DMS153 treated with DMSO at 0.1 percent for 48 hours (cell line): ENCODE measurements at regions not wholly inside any gene's neighbourhood (a gene's known extent, or its start where the extent isn't known, plus 50 kb on each side); places are given as distances from the start of the nearest gene placed in this dataset.
A peak's percentile ranks its signal among the peaks of the same experiment; 100 is the strongest.

Experiments used
- DNase-seq: peaks from one replicate; lab custom pipeline; 2025; ENCODE audit not compliant: unreplicated experiment; lab: John Stamatoyannopoulos, UW

DNA sequence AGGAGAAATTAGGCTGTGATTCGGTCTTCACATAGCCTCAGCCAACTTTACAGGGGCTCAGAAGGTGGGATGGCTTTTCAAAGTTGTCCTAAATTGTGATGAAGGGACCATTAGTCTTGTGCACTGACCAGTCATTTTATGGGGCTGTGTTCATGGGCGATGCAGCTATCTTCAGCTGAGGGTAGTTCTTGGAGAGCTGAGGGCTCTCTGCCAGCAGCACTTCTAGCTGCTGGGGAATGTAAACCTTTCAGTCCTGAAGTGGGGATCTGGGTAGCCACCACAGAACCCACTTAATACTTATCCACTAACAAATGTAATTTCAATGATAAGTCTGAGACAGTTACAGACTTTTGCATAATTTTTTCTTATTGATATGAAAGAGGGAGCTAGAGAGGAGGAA lies 270.6 kb downstream of the AEBP2 start:
- no peak for DNase-seq

DNA sequence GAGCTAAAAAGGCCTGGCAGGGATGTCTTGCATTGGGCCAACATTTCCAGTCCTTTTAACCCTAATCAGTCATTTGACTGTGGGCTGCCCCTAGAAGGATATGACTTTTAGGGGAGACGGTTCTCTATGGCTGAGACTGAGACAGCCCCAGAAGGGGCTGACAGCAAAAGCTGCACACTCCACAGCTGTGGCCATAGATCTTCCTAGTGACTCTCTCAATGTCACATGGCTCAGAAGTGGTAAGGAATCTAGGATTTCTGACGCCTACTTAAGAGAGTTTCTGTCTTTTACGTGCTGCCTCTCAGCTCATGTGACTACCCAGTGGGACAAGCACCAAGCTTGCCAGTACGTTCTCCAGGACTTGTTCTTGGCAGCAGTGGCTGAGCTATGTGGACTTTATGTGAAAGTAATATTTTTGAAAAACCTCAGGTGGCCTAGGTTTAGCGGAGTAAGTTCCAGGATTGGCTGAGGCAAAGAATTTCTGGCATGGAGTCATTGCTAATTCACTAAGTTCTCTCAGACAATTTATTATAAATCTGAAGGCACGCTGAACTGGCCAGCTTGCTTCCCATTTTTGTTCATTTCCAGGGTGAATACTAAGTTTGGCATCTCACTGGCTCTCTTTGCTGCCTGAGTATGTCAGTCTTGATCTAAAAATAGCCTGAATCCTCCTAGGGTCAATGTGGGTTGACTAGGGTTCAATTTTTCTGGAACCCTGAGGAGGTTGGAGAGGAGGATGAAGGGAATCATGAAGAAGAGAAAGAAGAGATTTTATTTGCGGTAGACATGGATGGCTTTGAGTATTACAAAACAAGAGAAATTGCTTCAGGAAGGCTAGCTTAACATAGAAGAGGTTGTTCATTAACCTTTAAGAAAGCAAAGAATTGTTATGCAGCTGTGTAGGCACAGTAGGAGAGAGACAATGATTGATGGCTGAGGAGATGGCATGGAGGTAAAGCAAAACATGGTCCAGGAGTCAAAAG lies 271.8 kb downstream of the AEBP2 start:
- DNase-seq = no peak

DNA sequence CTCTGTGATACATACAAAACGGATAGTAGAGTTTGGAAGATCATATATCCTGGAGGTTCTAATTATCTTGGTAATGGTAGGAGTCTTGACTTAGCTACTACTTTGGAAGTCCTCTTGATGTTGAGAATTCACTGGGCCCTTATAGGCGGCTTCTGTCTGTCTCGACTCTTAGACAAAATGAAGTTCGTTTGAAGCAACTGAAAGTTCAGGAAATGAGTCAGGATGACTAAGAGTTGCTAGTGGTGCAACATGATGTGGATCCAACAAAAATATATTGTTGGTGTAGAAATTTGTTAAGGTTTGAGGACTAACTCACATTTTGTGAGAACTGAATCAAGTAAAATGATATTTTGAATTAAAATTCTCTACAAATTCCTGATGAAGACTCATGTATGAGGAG lies 272.7 kb downstream of the AEBP2 start:
- no peak for DNase-seq

DNA sequence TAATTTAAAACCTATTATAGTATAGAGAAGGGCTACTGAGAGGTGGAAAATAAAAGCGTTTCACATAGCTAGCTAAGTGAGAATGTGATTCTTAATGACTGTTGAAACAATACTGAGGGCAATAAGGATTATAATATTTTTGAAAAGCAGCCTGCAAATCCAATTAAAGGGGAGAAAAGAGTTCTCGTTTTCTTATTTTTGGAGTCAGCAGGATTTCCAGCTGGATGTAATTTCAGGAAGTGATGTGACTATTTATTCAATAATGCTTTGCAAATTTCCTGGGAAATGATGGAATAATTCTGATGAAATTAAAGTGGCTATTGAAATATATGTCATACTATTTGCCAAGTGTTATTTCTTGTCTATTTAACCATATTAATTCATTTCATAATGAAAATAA lies 279.1 kb downstream of the AEBP2 start:
- no peak for DNase-seq

DNA sequence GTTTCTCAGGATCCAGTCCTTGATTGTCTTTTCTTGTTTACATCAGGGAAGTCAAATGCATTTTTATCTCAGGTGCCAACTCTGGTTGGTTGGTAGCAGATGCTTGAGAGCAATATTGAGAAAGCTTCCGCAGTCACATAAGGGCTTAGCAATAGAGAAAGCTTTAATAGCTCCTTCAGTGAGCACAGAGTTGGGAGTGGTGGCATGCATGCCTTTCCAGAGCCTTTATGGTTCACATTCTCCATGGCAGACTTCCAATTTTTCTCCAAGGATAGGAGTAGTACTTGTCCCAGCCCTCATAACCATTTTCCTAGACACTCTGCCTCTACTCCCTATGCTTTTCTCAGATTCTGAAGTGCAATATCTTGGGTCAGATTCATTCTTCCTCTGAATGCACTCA lies 280.4 kb downstream of the AEBP2 start:
- no peak for DNase-seq

DNA sequence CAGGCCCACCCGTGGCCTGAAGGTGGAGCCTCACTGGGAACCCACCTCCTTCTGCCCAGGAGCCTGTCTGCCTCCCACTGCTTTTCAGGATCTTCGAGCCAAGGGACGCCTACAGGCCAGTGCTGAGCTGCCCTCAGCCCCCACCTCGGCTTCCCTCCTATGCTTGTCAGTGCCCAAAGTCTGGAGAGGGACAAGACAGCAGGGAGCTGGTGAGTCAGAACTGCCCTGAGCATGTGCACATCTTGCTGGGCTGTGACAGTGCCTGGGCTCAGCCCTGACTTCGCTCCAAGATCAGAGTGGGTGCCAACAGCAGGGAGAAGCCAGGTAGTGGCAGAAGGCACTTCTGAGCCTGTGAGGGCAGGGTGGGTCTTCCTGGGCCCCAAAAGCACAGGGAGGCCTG lies 286.8 kb downstream of the AEBP2 start:
- DNase-seq = no peak

DNA sequence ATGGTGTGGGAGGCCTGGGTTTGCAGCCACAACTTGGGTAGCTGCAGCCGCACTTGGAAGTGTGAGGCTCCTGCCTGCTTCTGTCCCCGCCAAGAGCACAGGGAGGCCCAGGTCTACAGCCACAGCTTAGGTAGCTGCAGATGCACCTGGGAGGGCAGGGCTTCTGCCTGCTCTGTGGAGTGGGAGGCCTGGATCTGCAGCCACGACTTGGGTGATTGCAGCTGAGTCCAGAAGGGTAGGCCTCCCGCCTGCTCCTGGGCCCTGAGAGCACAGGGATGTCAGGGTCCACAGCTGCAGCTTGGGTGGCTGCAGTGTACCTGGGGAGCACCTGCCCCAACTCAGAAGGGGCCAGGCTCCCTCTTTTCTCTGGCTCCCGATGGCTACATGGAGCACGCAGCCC lies 287.3 kb downstream of the AEBP2 start:
- DNase-seq = no peak

DNA sequence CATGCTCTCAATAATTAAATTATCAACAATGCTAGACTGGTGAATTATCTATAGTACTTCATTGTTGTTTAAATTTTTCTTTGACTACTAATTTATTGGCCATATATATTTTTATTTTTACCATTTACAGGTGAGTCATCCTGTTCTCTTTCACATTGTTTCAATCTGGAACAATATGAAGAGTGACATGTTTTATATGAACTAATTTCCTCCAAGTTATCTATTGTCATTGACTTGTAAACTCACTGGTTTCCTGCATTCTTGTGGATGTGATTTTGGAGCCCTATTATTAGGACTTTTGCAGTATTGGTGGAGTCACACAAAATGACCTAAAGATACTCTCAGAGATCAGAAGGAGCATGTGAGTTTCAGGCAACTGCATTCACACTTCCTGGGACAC lies 297.7 kb downstream of the AEBP2 start:
- DNase-seq = no peak

DNA sequence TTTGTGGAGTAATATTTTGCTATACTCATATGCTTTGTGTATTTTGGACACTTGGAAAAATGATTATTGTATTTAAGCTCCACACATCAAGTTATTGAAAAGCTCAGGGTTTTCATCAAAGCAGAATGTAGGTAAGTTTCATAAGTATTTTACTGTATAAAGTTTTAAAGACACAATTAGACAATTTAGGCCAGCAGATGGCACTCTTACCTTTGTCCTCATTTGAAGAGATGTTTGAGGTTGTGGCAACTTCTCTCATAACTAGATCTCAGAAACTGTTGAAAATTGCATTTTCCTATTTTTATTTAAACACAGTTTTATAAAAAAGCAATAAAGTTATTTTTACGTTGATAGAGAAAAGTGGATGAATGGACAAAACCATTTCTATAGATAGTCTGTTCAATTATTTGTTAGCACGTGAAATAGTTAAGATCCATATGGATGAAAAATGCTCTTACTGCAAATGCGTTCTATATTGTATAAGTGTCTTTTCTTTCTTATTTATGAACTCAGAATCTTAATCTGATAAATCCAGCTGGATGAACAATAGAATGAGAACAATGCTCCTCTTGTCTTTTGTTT lies 300.0 kb downstream of the AEBP2 start:
- peak; percentile 61 for DNase-seq

DNA sequence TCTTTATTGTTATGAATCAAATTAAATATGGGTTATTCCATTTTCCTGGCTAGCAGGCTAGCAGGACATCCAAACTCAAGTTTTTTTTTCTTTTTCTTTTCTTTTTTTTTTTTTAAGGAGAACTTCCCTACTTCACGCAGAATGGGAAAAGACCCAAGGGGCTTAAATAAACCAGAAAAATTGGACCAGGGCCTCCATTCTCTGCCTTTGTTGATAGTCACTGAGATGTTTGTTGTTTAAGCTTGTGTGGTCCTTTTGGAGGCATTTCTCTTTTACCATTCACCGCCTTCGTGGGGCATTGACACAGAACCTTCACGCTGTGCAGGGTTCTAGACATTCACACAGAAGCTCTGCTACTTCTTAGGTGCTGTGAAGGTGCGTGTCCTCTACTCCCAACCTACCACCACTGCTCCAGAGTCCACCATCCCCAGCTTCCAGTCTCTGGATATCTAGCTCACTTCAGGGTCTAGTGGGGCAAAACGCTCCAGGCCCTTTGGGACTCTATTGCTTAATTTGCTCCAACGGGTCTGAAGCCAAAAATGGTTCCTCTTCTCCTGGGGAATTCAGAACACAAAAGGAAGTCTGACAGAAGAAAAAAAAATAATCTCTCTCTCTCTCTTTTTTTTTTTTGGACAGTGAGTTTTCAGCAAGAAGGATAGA lies 301.3 kb downstream of the AEBP2 start:
- DNase-seq = no peak

DNA sequence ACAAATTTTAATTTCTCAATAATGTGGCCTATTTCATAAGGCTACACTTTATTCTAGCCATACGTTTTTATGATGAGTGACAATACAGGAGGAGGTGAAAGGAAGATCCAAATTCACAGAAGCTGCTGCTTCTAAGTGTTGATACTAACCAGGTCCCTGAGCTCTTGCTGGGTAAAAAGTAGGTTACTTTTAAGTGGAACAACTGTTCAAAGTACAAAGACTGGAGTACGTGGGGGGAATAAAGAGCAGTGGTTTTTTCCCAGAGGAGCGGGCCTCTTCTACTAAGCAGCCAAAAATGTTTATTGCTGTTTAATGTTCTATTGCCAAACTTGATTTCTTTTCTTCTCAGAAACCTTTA lies 301.8 kb downstream of the AEBP2 start:
- DNase-seq = no peak

DNA sequence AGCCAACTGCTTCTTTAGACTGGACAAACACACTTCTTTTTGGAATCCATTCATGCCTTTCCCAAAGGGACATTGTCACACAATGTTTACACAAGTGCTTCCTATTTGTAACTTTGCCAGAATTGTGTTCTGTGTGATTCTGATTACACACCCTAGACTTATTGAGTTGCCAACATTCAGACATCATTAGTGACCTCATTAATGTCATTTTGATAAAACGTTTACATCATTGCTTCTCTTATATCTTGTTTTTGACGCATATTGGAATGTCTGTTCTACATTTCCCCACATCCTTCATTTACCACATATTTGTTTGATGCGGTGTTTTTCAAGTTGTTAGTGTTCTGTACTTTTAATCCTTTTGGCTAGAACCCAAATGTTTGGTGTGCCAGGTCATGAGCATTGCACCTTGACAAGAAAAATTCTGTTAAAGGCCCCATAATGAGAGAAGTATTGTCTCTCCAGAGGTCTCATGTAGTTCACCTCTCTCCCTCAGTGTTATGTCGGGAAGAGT lies 305.5 kb downstream of the AEBP2 start:
- DNase-seq = peak; percentile 34

DNA sequence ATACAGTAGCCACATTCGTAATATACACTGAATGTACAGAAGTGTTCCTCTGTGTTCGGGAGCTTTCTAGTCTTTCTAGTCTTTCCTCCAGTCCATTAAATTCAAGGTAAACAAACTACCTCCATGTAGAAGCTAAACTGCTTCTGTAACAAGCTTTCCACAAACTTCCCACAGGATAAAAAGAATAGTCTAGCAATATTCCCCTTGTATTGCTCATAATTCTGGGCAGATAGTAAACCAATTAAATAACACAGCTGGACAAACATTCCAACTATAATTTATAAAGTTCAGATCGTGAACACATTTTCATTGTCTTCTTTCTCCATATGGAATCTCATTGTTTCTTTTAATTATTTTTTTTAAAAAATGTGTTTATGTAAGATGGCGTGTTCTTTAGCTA lies 307.2 kb downstream of the AEBP2 start:
- DNase-seq = no peak

DNA sequence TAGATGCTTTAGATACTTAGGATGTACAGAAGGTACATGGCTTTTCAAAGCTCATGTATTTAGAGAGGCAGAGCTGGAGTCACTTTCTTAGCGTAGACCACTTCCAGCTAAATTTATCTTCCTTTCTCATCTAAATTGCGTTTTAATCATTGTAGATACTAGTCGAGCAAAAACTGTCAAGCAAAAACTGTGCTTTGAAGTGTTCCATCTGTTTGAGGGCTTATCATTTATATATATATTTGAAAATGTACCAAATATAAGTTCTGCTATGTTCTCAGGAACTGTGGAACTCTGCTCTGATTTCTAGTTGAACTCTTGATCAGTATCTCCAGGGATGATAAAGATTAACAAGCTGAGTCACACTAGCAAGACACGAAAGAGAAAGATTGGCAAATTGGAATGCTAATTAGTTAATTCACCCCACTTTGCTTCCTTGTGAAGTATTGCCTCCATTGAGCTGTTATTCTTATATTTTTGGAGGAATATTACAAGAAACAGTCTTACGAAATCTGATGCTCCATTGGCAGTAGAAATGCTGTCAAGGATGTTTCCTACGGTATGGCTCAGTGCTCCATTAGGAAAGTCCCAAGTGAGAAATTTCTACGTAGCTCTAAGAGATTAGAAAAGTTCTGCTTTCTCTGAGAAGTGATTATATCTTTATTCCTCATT lies 310.7 kb downstream of the AEBP2 start:
- DNase-seq = no peak

DNA sequence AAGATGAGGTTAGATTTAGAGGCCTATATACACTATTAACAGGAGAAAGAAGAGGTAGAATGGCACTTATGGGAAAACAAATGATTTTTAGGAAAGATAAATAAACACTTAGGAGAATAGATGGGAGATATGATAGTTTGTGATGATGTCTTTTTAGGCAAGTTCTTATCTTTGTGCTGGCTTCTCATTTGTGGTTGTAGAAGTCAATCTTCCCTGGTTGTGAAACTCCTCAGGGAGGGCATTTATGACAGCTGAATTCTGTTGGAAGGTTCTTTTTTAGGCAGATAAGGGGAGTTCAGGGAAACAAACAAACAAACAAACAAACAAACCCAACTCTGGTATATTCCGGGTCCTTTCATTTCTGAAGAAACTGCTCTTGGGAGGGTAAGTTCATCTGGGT lies 311.8 kb downstream of the AEBP2 start:
- no peak for DNase-seq

DNA sequence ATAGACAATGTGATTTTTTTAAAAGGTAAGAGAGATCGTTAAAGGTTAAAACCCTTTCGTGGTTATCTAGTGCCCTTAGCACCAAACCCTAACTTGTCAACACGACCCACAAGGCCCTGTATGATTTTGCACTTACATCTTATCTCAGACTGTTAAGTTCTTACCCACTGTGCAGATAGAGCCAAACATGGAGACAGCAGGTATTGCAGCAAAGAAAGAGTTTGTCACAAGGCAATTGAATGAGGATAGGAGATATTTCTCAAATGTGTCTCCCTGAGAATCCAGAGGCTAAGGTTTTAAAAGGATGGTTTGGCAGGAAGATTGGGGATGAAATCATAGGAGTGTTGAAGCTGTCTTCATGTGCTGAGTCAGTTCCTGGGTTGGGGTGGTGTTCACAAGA lies 313.4 kb downstream of the AEBP2 start:
- no peak for DNase-seq

DNA sequence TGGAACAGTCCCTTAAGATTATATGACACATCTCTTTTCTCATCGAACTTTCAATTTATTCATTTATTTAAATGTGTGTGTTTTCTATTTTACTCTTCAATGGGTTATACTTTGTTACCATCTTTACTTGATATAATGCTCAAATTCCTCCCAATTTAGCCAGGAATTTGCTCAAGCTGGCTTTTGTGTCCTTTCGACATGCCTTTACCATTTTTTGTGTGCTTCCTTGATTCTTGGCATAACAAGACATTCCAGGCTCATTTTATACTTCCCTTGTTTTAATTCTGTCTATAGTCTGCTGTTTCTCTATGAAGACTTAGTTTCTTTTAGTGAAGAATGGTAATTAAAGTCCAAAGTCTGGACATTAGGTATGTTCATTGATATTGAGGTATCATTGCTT lies 315.8 kb downstream of the AEBP2 start:
- no peak for DNase-seq

DNA sequence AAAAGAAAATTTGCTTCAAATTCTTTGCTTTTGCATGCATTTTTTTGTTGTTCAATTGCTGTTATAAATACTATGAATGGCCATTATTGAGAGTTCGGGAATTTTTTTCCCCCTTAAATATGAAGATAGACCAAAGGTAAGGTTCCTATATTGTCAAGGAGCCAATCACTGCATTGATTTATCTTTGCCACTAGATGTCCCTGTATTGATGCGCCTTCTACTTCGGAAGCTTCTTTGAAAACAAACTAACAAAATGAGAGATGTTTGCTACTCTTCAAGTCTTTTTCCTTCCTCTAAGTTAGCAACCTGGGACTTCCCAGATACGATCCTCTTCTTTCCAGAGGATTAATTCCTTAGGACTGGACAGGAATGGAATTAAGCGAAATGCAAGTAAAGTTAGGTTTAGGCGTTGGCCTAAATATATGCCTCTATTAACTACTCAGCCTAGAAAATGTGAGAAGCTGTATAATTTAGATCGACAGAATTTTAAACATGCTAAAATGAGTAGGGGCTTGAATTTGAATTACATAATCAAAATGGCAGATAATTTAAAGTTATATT lies 318.1 kb downstream of the AEBP2 start:
- DNase-seq = peak; percentile 11

DNA sequence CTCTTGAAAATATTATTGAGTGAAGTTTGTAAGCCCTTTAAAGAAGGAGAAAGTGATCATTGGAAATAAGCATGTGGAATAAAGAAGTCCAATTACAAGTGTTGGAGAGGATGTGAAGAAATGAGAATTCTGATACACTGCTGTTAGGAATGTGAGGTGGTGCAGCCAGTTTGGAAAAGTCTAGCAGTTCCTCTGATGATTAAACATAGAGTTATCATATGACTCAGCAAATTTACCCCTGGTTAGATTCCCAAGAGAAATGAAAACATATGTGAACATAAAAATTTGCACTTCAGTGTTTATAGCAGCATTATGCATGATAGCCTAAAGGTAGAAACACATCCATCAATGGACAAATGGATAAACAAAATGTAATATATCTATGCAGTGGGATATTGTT lies 319.9 kb downstream of the AEBP2 start:
- no peak for DNase-seq

DNA sequence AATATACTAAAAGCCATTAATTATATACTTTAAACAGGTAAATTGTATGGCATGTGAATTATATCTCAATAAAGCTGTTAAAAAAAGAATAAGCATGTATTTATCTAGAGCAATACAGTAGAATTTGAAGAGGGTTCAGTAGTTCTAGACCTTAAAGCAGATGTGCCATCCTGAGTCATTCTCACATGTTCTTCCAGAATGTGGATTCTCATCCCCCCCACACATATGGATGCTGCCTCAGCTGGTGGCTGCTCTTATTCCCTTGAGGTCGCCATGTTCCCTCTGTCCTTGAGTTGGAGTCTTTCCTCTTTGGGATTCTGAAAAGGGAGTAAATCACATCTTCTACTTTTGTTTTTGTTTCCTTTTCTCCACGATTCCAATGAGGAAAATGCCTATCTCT lies 321.3 kb downstream of the AEBP2 start:
- DNase-seq = no peak

DNA sequence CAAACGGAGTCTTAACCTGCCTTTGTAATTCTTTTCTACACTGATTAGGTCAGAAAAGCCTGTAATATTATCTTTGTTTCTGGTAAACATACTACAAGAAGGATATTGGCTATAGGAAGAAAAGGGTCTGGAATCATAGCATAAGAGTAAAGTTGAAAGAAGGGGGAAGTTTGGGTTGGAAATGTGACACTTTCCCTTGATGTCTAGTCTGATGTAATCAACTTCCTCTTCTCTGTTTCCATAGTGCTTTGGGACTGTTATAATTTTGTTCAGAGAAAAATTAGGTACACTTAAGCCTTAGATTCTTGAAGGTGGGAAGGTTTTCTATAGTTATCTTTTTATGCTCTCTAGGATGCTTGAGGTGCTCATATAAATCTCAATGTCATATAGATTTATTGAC lies 322.2 kb downstream of the AEBP2 start:
- no peak for DNase-seq
